LNCAP (cell line): ENCODE measurements at regions not wholly inside any gene's neighbourhood (a gene's known extent, or its start where the extent isn't known, plus 50 kb on each side); places are given as distances from the start of the nearest gene placed in this dataset.

Experiments used
- TF ChIP-seq, protein P1 (sequence below): fragments of 450-650 bp; IDR thresholded peaks from 2 replicates; pipeline ENCODE4 v1.5.1; 2017; ENCODE audit warnings: mild to moderate bottlenecking

GRCh38 chr2:75416420-75417342, 144.1 kb downstream of the EVA1A start:
- TF ChIP-seq, protein P1, sequence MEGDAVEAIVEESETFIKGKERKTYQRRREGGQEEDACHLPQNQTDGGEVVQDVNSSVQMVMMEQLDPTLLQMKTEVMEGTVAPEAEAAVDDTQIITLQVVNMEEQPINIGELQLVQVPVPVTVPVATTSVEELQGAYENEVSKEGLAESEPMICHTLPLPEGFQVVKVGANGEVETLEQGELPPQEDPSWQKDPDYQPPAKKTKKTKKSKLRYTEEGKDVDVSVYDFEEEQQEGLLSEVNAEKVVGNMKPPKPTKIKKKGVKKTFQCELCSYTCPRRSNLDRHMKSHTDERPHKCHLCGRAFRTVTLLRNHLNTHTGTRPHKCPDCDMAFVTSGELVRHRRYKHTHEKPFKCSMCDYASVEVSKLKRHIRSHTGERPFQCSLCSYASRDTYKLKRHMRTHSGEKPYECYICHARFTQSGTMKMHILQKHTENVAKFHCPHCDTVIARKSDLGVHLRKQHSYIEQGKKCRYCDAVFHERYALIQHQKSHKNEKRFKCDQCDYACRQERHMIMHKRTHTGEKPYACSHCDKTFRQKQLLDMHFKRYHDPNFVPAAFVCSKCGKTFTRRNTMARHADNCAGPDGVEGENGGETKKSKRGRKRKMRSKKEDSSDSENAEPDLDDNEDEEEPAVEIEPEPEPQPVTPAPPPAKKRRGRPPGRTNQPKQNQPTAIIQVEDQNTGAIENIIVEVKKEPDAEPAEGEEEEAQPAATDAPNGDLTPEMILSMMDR, result no peak

- TF ChIP-seq, protein P1, result no peak
Measured at GRCh38 chr2:75415731-75416130, 145.0 kb downstream of the EVA1A start.

GRCh38 chr2:75415111-75415626, 145.6 kb downstream of the EVA1A start:
- TF ChIP-seq, protein P1, result no peak

- TF ChIP-seq, protein P1, result no peak
Measured at GRCh38 chr2:75411574-75411973, 149.2 kb downstream of the EVA1A start.

DNA sequence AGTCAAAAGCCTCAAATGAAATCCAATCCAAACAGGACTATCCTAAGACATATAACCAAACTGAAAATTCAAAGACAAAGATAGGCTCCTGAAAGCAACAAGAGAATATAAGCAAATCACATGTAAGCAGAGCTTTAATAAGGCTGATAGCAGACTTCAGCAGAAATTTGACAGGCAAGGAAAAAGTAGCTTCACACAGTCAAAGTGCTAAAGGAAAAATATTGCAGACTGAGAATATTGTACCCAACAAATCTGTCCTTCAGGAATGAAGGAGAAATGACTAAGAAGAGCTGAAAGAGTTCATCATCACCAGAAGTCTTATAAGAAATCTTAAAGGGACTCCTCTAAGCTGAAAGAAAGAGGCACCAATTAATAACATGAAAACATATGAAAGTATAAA, 150.0 kb downstream of the EVA1A start:
- TF ChIP-seq, protein P1, result no peak

DNA sequence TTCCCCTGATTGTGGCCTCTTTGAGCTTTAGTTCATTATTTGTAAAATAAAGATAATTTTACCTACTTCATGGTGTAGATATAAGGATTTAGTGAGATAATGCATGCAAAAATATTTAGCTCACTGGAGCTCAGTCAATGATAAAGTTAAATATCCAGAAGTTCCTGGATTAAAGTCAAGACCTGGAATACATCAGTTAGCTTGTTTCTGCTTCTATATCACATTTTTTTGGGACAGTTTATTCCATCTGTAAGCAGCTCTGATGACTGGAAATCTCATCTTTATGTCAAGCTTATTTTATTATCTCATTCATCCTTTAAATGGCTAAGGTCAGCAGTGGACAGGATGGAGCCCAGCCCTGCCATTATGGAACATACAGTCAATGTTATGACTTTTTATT, 152.0 kb downstream of the EVA1A start:
- TF ChIP-seq, protein P1, result no peak

GRCh38 chr2:75407038-75407530, 153.7 kb downstream of the EVA1A start:
- TF ChIP-seq, protein P1, result no peak
